ENCODE measurements at regions not wholly inside any gene's neighbourhood (a gene's known extent, or its start where the extent isn't known, plus 50 kb on each side); places are given as distances from the start of the nearest gene placed in this dataset.

DNA sequence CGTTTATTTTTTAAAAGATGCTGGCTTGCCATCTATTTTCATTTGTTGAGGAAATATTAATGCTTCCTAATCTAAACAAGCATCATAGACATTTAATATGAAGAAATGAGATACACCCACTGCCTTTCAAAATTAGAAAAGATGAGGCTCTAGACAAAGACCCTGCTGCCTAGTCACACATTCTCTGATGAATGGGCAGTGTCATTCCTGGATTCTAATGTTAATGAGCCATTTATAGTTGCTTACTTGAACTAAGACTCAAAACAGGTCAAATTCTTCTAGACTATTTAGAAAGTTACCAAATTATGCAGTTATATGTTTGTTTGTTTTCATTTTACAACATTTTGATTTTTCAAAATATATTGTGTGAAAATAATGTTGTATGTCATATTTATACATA lies 237.6 kb downstream of the CDH7 start:
- TF ChIP-seq MYC (IDR thresholded peaks at IDR 0.05; ENCODE audit: low read depth, low read length) (no peak), POLR2A (IDR thresholded peaks at IDR 0.05; ENCODE audit: extremely low read depth, insufficient read length) (no peak)
- TF ChIP-seq, protein P1, sequence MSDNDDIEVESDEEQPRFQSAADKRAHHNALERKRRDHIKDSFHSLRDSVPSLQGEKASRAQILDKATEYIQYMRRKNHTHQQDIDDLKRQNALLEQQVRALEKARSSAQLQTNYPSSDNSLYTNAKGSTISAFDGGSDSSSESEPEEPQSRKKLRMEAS (IDR thresholded peaks at IDR 0.05; ENCODE audit: low read depth, low read length), result no peak
- TF ChIP-seq, protein P2, sequence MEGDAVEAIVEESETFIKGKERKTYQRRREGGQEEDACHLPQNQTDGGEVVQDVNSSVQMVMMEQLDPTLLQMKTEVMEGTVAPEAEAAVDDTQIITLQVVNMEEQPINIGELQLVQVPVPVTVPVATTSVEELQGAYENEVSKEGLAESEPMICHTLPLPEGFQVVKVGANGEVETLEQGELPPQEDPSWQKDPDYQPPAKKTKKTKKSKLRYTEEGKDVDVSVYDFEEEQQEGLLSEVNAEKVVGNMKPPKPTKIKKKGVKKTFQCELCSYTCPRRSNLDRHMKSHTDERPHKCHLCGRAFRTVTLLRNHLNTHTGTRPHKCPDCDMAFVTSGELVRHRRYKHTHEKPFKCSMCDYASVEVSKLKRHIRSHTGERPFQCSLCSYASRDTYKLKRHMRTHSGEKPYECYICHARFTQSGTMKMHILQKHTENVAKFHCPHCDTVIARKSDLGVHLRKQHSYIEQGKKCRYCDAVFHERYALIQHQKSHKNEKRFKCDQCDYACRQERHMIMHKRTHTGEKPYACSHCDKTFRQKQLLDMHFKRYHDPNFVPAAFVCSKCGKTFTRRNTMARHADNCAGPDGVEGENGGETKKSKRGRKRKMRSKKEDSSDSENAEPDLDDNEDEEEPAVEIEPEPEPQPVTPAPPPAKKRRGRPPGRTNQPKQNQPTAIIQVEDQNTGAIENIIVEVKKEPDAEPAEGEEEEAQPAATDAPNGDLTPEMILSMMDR (IDR thresholded peaks at IDR 0.05; ENCODE audit: low read depth, low read length), result no peak
- H3K4me3 ChIP-seq (ENCODE audit: low read depth, low read length), result no peak overlapping the region
- DNase-seq (ENCODE audit: low read depth), result no peak

- peak; percentile 6 for DNase-seq (ENCODE audit: low read depth)
- no peak overlapping the region for H3K4me3 ChIP-seq (ENCODE audit: low read depth, low read length)
- TF ChIP-seq POLR2A (IDR thresholded peaks at IDR 0.05; ENCODE audit: extremely low read depth, insufficient read length) (no peak), MYC (IDR thresholded peaks at IDR 0.05; ENCODE audit: low read depth, low read length) (no peak)
- TF ChIP-seq, protein P1 (IDR thresholded peaks at IDR 0.05; ENCODE audit: low read depth, low read length), result no peak
- TF ChIP-seq, protein P2 (IDR thresholded peaks at IDR 0.05; ENCODE audit: low read depth, low read length), result no peak
Measured at GRCh38 chr18:65983750-65984149, 232.9 kb downstream of the CDH7 start.

DNA sequence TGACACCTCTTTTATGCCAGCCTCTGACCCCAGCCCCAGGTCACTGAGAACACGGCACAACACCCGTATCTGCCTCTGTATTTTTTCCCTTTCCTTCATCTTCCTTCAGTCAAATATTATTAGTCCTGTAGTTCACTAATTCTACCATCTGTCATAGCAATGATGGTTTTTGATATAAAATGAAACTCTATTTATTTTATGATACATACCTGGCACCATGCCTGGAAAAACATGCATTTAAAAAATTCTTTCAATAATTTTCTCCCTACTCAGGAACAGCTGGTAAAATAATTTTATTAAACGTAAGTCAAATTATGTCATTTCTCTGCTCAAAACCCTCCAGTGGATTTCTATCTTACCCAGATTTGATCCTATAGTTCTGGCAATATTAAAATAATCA lies 224.7 kb downstream of the CDH7 start:
- DNase-seq (ENCODE audit: low read depth), result no peak
- TF ChIP-seq, protein P1 (IDR thresholded peaks at IDR 0.05; ENCODE audit: low read depth, low read length), result no peak
- TF ChIP-seq POLR2A (IDR thresholded peaks at IDR 0.05; ENCODE audit: extremely low read depth, insufficient read length) (no peak), MYC (IDR thresholded peaks at IDR 0.05; ENCODE audit: low read depth, low read length) (no peak)
- TF ChIP-seq, protein P2 (IDR thresholded peaks at IDR 0.05; ENCODE audit: low read depth, low read length), result no peak
- H3K4me3 ChIP-seq (ENCODE audit: low read depth, low read length), result no peak overlapping the region

GRCh38 chr18:65974758-65975157 lies 223.9 kb downstream of the CDH7 start:
- H3K4me3 ChIP-seq (ENCODE audit: low read depth, low read length), result no peak overlapping the region
- DNase-seq (ENCODE audit: low read depth), result no peak
- TF ChIP-seq MYC (IDR thresholded peaks at IDR 0.05; ENCODE audit: low read depth, low read length) (no peak), POLR2A (IDR thresholded peaks at IDR 0.05; ENCODE audit: extremely low read depth, insufficient read length) (no peak)
- TF ChIP-seq, protein P2 (IDR thresholded peaks at IDR 0.05; ENCODE audit: low read depth, low read length), result no peak
- TF ChIP-seq, protein P1 (IDR thresholded peaks at IDR 0.05; ENCODE audit: low read depth, low read length), result no peak

- DNase-seq (ENCODE audit: low read depth), result no peak
- H3K4me3 ChIP-seq (ENCODE audit: low read depth, low read length), result no peak overlapping the region
- TF ChIP-seq, protein P1 (IDR thresholded peaks at IDR 0.05; ENCODE audit: low read depth, low read length), result no peak
- TF ChIP-seq MYC (IDR thresholded peaks at IDR 0.05; ENCODE audit: low read depth, low read length), result no peak
Measured at GRCh38 chr18:65968239-65969004, 217.6 kb downstream of the CDH7 start.

DNA sequence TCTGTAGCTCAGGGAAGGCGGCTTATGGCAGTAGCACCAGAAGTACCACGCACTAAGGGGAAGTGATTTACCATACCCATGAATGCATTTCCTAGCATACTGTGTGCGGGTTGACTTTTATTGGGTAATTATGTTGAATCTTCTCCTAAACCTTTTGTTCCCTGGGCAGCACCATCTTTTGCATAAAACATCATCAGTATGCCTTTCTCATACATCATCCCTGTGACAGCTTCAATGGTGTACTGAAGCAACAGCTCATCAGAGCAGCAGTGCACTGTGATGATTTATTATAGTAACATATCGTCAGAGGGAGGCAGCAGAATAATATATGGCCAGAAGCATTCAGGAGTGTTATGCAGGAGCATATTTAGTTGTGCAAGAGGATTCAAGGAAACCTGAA lies 204.9 kb downstream of the CDH7 start:
- TF ChIP-seq MYC (IDR thresholded peaks at IDR 0.05; ENCODE audit: low read depth, low read length) (no peak), POLR2A (IDR thresholded peaks at IDR 0.05; ENCODE audit: extremely low read depth, insufficient read length) (no peak)
- TF ChIP-seq, protein P1 (IDR thresholded peaks at IDR 0.05; ENCODE audit: low read depth, low read length), result no peak
- TF ChIP-seq, protein P2 (IDR thresholded peaks at IDR 0.05; ENCODE audit: low read depth, low read length), result no peak
- no peak for DNase-seq (ENCODE audit: low read depth)
- H3K4me3 ChIP-seq (ENCODE audit: low read depth, low read length), result no peak overlapping the region

All from NB4 (cell line).